K562 (cell line): ENCODE measurements at regions not wholly inside any gene's neighbourhood (a gene's known extent, or its start where the extent isn't known, plus 50 kb on each side); places are given as distances from the start of the nearest gene placed in this dataset.

Experiments used
- DNMT1 ChIP-seq: fragments of 450-650 bp; IDR thresholded peaks from 2 replicates; pipeline ENCODE4 v1.6.1; 2016; ENCODE audit warnings: antibody characterized with exemption, mild to moderate bottlenecking
- EP300 ChIP-seq: IDR thresholded peaks from 2 replicates; pipeline ENCODE4 v1.6.1; 2012; ENCODE audit warnings: low read length, improper control_type of control experiment
- NCOA6 ChIP-seq: fragments of 450-650 bp; IDR thresholded peaks from 2 replicates; pipeline ENCODE4 v1.6.1; 2017; ENCODE audit warnings: mild to moderate bottlenecking
- TFAM ChIP-seq: fragments of 250-450 bp; sonication (Bioruptor Pico); conservative IDR thresholded peaks from 2 replicates; pipeline ENCODE4 v1.5.0; 2021; ENCODE audit warnings: mild to moderate bottlenecking, moderate library complexity
- ZNF174 ChIP-seq: fragments of 250-450 bp; sonication (Bioruptor Pico); IDR thresholded peaks from 2 replicates; pipeline ENCODE4 v1.4.0; 2020; ENCODE audit warnings: mild to moderate bottlenecking
- TF ChIP-seq, protein P1 (sequence below): sonication (generic); formaldehyde crosslinking; IDR thresholded peaks from 2 replicates; pipeline ENCODE4 v1.8.0; 2022; ENCODE audit warnings: mild to moderate bottlenecking, low read depth, missing genetic modification reagents

DNA sequence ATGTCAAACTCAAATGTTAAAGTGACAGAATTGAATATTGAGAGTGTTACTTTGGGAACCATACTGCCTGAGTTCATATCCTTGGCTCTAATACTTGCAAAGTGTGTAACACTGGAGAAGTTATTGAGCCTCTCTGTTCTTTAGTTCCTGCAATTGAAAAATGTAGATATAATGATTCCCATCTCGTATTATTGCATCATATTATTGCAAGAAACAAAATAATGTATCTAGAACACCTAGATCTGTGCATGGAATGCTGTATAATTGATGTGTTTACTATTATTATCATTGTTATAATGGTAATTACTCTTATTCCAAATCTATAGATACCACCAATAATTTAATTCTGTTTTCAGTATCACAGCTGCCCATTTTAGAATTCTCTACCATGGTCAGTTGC lies 310.3 kb downstream of the GABRG2 start:
- no peak for TF ChIP-seq DNMT1
- no peak for TF ChIP-seq ZNF174 (CRISPR knock-in tag)
- TF ChIP-seq, protein P1, sequence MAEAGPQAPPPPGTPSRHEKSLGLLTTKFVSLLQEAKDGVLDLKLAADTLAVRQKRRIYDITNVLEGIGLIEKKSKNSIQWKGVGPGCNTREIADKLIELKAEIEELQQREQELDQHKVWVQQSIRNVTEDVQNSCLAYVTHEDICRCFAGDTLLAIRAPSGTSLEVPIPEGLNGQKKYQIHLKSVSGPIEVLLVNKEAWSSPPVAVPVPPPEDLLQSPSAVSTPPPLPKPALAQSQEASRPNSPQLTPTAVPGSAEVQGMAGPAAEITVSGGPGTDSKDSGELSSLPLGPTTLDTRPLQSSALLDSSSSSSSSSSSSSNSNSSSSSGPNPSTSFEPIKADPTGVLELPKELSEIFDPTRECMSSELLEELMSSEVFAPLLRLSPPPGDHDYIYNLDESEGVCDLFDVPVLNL: no peak
- no peak for TF ChIP-seq TFAM (CRISPR knock-in tag)
- TF ChIP-seq EP300: no peak
- TF ChIP-seq NCOA6: no peak
